ENCODE measurements at regions not wholly inside any gene's neighbourhood (a gene's known extent, or its start where the extent isn't known, plus 50 kb on each side); places are given as distances from the start of the nearest gene placed in this dataset.

- TF ChIP-seq CTCF (optimal IDR thresholded peaks at IDR 0.05 in 1 of 3, IDR thresholded peaks at IDR 0.05 in 1 of 3, conservative IDR thresholded peaks at IDR 0.05 in 1 of 3; ENCODE audit: extremely low read depth in 1 of 3, insufficient read depth in 2 of 3, low read length in 3 of 3) (no peak), EZH2 (IDR thresholded peaks at IDR 0.05; ENCODE audit: low read length) (no peak)
These were observed 253.0 kb downstream of the ICE1 start for GRCh38 chr5:5675511-5675910.

All from keratinocyte (primary cell).